GM18861 (cell line): ENCODE measurements at regions not wholly inside any gene's neighbourhood (a gene's known extent, or its start where the extent isn't known, plus 50 kb on each side); places are given as distances from the start of the nearest gene placed in this dataset.

Experiments
- ATAC-seq: cut with Tn5 transposase; IDR thresholded peaks from one replicate; pipeline ENCODE4 v1.9.1; 2021; ENCODE audit not compliant: unreplicated experiment

DNA sequence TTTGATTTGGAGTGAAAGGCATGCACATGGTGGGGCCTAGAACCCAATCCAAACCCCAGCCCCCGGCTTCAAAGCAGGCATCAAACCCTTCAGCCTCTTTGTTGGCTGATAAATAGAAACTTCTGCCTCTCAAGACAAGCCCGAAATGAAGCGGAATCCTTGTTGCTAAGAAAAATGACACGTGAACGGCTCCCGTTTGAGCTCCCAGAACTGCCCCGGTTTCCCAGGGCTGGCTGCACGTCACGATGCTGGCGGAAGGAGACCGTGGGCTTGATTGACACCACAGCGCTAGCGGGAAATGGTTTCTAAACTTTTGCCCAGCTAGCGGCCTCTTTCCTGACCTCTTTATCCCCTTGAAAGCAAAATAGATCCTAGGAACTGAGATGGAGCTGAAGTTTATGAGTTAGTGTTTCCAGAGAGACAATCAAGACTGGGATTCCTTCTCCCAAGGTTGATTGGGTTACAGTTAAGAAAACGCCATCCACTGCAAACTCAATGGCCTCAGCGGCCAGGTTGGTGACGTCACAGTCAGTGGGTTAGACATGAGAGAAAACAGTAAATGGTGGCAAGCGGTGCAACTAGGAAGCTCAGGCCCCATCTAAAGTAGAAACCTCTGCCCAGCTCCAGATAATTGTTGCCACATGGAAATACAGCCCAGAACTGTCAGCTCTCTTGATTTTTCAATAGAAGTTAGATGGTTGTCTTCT, 117.0 kb downstream of the ANKRD60 start:
- ATAC-seq: no peak

DNA sequence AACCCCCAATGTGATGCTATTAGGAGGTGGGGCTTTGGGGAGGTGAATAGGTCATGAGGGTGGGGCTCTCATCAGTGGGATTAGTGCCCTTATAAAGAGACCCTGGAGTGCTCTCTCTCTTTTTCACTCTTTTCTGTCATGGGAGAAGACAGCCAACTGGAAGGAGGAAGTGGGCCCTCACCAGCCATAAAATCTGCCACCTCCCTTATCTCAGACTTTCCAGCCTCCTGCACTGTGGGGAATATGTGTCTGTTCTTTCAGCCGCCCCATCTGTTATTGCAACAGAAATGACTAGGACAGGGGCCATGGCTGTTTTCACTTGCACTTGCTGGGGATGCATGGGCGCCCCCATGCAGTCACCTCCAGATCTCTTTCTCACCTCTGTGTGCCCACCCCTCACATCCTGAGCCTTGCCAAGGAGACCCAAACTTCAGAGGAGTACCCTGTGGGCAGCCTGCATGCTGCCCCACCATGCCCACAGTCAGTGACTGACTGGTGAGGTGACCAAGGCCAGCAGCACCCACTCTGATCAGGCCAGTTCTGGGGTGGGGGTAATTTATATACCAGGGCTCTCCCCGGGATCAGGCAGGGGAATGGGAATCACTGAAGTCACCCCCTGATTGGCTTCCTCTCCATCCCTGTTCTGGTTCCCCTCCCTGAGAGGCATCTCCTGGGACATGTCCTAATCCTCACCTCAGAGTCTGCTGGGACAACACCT, 118.4 kb downstream of the ANKRD60 start:
- no peak for ATAC-seq

DNA sequence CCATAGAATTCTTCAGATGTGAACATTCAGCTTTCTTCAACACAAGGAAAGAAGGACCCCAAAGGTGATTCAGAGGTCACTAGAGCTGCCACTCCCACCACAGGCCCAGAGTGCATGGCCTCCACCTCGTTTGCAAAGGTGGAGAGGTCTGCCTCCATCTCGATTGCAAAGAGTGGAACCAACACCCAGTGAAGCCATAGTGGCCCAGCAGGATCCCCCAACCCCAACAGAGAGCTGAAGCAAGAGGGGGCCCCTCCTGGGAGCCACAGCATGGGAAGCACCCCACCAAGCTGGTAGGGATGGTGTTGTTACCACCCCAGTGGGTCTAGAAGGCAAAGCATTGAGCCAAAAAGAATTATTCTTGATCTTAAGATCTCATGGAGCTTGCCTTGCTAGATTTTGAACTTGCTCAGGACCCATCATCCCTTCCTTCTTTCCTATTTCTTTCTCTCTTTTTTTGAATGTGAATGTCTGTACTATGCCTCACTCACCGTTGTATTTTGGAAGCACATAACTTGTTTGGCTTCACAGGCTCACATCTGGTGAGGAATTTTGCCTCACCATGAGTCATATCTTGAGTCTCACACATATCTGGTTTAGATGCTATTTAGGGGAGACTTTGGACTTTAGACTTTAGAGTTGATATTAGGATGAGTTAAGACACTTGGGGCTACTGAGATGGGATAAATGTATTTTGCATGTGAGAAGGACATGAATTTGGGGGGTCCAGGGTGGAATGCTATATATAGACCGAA, 119.2 kb downstream of the ANKRD60 start:
- ATAC-seq: no peak

DNA sequence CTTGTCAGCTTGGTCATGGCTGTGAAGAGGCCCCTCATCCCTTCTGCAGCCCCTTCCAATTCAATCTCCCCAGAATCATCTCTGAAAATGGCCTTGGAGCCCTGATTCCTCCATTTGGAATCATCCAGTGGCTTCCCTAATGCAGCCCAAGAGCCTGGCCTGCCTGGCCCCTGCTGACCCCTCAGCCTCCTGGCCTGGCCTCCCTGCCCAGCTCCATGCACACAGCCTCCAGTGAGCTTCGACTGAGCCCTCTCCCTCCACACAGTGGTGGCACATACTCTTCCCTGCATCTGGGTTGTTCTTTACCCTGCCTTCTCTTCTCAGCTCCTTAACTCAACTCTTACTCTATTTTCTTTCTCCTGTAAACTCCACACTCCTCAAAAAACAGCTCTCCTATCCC, 120.9 kb downstream of the ANKRD60 start:
- no peak for ATAC-seq

DNA sequence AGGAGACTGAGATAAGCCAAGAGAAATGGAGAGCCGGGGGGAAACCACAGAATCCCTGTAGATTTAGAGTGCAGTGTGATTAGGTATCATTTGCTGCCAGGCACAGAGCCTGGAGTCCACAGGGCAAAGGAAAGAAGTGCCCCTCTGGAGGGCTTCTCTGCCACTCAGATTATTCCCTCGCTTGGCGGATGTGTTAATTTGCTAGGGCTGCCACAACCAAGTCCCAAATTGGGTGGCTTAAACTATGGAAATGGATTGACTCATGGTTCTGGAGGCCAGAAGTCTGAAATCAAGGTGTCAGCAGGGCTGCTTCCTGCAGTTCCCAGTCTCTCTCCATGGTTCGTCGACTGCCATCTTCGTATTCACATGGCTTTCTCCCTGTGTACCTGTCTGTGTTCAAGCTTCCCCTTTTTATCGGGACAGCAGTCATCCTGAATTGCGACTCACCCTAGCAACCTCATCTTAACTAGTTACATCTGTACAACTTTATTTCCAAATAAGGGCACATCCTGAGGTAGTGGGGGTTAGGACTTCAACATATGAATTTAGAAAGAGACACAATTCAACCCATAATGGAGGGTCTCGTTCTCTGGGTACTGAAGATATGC, 122.2 kb downstream of the ANKRD60 start:
- no peak for ATAC-seq

DNA sequence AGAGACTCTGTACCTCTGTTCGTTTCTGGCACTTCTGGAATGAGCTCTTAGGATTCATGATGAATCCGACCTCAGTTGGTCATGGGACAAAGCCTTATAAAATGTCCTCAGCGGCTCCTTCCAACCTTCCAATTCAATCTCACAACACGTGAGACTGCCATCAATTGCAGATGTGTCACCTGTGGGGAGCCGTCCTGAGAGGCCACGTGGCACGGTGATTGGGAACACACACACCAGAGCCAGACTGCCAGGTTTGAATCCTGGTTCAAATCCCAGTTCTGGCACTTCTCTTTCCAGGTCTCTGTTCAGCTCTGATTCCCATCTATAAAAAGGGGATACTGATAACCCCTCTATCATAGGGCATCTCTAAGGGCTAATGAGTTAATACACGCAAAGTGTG, 124.5 kb downstream of the ANKRD60 start:
- no peak for ATAC-seq

DNA sequence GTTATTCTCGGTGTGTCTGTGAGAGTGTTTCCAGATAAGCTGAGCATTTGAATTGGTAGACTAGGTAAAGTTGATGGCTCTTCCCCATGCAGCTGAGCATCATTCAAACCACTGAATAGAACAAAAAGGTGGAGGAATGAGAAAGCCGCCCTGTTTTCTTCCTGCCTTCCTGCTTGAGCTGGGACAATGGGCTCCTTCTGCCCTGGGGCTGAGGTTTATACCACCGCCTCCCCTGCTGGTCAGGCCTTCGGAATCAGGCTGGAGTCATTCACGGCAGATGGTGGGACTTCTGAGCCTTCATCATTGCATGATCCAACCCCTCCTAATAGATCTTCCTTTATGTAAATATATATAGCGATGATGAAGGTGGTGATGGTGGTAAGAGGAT, 124.9 kb downstream of the ANKRD60 start:
- no peak for ATAC-seq

DNA sequence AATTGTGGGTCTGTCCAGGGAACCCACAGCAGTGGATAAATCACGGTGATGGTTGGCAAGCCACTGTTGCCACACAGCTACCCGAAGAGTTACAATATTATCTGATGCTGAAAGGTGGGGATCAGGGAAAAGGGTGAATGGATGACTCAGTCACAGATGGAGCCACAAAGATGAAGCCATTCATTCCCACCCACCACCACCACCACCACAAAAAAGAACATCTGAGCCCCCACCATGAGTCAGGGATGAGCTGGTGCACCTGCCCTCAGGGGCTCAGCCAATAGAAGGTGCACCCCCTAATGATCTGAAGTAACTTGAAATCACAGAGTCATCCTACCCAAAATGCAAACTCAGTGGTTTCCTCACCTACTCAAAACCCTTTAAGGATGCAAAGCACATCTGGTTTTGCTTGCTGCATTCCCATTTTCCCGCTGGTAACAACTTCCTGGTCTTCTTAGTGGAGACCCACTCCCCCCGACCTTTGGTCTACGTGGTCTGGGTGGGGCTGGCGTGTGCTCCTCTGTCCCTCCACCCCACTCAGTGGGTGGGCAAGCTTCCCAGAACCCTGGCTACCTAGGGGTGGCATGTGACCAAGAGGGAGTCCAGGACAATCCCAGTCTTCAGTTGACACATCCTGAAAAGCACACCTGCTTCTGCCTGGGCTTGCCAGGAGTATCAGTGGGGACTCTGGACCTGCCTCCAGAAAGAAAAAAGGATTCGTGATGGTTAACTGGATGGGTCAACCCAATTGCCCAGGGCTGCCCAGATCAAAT, 125.5 kb downstream of the ANKRD60 start:
- no peak for ATAC-seq

DNA sequence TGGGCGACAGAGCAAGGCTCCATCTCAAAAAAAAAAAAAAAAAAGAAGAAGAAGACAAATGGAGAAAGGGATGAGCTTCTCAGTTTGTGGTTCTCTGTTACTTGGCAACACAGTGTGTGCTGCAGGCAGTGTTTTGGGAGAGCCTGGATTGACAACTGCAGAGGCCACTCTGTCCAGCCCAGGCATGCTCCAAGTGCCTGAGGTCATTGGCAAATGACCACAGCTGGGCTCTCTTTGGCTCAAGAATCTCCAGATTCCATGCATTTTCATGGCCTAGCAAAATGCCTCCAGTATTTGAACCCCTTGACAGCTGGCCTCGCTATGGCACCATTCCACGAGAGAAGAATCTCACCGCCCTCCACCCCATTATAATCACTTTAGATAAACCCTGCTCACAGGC, 126.2 kb downstream of the ANKRD60 start:
- no peak for ATAC-seq

DNA sequence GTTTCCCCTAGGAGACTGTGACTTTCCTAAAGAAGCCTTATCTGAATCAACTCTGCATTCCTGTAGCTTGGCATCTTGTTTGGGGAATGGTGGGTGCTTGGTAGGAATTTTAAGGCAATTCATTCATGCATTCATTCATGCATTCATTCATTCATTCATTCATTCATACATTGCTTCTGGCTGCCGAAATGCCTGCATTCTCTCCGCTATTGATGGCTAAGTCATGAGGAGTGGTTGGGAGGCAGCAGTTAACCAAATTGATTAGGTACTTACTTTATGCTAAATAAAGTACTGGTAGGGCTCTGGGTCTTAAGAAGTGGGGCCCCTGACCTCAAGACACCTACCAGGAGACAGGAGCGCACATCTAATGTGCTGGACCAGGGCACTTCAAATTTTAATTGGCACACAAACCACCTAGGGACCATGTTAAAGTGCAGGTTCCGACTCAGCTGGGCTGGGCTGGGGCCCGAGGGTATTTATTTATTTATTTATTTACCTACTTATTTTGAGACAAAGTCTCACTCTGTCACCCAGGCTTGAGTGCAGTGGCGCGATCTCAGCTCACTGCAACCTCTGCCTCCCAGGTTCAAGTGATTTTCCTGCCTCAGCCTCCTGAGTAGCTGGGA, 127.6 kb downstream of the ANKRD60 start:
- no peak for ATAC-seq

DNA sequence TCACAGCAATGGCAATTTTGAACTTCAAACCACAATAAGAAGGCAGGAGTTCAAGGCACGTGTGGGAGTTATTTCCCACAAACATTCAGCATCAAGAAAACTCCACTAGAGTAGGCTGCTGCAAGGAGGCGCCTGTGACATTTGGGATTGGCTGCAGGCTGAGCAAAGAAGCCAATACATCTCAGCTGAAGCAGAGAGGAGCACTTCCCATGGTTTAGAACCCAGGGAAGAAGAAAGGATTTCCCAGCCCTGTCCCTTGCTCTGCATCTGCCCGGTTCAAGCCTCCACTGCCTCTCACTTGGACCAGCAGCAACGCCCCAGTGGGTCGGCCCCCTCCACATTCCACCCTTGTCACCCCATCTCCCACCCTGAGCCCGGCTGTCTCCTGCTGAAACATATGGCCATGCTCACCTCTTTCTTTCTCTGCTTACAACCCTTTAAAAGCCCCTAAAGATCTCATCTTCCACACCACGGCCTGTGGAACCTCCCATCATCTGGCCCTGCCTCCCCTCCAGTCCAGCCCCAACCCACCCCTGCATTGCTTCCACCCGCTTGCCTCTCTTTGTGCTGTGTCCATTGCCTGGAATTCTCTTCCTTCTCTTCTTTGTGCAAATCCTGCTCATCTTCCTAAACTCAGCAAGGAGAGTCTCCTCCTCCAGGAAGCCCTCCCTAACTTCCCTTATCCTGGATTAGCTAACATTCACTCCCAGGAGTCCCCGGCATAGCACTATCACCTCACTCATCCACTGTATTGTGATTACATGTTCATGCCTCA, 128.3 kb downstream of the ANKRD60 start:
- no peak for ATAC-seq

DNA sequence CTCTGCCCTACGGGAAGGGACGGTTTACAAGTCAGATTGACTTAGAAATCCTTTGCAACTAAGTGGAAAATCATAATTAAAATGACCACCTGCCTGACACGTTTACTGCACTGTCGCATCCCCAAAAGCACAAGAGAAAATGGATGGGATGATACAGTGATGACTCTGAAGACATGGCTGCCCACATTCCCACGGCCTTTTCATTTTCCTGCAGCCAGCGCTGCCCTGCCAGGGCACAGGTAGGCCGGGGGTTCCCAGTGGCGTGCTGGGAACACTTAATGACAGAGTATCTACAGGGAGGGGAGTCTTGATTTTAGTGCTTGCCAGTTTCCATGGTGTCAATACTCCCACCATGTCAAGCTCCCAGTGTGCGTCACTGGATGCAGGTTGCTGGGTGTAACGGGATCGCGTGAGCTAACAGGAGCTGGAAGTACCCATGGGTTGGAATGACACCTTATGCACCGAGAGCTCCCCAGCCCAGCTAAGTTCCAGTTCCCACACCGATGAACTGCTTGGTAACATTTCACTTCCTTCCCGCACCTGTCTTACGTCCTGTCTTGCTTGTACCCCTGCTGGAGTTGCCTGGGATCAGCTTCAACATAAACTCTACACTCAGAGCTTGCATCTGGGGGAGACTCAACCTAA, 129.0 kb downstream of the ANKRD60 start:
- ATAC-seq: no peak

DNA sequence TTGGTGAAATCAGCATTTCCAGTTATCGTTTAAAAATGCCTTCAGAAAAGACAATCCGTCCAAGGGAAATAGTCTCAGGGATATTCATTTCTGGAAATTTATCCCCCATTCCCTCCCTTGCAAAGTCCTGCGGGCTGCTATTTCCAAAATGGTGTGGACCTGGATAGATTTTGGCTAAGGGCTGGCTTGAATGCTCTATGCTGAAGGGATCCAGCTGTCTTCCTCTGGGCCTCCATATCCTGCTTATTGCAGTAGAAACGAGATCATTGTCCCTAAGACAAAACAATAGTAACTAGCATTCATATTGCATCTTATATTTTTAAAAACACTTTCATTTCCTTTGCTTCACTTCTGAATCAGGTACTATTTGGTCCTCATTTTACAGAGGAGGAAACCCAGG, 129.9 kb downstream of the ANKRD60 start:
- no peak for ATAC-seq

DNA sequence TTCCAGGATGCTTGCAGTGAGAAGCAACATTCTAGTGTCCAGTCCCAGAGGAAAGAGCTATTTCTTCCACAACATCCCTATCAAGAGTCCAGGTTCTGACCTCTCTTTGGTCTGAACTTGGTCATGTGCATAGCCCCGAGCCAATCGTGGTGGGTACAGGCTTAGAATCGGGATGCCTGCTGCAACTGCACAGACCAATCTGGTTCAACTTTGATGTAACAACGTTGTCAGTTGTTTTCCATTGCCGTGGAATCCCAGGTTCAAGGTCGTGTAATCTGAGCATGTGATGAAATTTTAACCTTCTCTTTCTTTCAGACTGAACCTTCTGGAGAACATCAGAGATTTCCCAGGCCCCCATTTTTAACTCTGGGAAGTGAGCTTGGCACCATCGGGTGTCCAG, 130.5 kb downstream of the ANKRD60 start:
- ATAC-seq: no peak

DNA sequence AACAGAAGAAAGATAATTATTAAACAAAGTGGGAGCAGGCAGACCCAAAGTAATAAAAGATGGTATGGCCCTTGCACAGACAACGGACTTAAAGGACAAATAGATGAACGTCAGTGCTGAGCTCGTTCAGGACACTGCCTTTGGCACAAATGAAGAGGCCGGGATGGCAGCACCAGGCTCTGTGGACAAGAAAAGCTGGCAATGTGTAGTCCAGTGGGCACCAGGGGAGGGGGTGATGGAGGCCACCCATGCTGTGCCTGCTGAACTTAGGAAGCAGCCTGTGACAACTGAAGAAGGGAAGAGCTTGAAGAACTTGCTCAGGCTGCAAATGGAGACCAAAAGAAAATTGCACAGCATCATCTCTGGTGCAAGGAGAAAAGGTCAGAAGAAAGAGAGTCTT, 131.0 kb downstream of the ANKRD60 start:
- ATAC-seq: no peak

DNA sequence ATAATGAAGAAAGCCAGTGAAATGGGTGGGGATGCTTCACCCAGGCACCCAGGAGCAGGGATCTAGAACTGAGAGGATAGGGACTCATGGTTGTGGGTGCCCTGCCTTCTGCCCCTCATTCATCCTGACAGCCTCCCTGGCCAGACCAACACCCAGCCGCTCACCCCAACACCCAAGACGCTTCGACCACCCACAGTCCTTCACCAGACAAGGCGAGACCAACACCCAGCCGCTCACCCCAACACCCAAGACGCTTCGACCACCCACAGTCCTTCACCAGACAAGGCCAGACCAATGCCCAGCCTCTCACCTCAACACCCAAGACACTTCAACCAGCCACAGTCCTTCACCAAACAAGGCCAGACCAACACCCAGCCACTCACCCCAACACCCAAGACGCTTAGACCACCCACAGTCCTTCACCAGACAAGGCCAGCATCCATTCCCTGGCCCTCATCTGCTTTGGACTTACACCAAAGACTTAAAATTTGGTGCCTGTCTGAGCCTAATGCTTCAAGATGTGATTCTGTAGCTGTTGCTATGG, 131.5 kb downstream of the ANKRD60 start:
- no peak for ATAC-seq

DNA sequence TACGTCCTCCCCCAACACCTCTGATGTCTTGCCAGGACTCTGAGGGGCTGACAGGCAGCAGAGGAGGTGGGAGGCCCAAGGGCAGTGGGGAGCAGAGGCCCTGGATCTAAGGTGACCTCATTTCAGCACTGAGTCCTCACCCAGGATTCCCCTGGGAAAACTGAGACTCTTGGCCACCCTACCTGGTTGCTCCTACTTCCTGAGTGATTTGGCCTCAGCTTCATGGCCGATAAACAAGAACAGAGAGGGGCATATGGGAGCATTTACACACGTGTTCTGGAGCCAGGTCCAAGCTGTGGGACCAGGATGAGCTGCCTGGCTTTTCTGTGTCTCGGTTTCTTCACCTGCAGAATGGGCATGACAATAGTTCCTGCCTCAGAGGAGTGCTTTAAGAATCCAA, 133.8 kb downstream of the ANKRD60 start:
- no peak for ATAC-seq

DNA sequence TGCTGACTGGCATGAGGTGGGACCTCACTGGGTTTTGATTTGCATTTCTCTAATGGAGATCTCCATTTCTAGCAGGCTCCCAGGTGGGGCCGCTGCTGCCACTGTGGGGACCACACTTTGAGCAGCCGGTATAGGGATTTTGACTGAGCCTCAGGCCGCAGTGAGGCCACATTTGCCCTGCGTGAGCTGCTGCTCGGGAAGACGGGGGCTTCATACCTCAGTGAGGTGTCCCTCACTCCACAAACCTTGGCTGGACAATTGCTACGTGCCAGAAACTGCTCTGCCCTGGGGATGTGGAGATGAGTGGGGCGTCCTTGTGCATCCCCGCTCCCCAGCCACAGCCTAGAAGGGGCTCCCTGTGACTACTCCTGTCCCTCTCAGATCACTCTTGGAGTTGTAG, 134.3 kb downstream of the ANKRD60 start:
- ATAC-seq: no peak

DNA sequence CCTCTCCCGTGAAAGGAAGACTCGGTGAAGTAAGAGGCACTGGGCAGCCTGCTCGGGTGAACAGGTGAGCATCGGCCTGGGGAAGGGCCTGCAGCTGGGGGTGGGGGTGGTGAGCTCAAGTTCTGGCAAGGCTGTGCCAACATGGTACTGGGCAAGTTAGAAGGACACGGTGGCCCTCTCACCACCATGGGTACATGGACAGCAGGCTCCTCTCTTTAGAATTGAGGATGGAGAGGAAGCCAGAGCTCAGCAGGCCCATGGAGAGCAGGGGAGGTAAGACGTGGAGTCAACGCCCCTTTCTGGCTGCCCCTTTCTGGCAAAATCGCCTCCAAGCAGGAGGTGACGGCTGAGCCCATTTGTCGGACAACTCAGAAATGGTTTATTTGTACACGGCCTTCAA, 135.6 kb downstream of the ANKRD60 start:
- ATAC-seq: no peak
